H1 (cell line): ENCODE measurements at regions not wholly inside any gene's neighbourhood (a gene's known extent, or its start where the extent isn't known, plus 50 kb on each side); places are given as distances from the start of the nearest gene placed in this dataset.

ENCODE experiments used
- CTCF ChIA-PET: fragments of 300-600 bp; sonication (Branson Sonifier 250); formaldehyde crosslinking; loops from one replicate; lab custom pipeline; 2021; ENCODE audit not compliant: partially characterized antibody; lab: Charles Lee
- POLR2A ChIA-PET: fragments of 300-600 bp; sonication (Branson Sonifier 250); formaldehyde crosslinking; loops from one replicate; lab custom pipeline; 2021; ENCODE audit warnings: inconsistent platforms; ENCODE audit not compliant: partially characterized antibody; lab: Charles Lee
- DNase-seq, 2 experiments: peaks; one replicate each; pipeline versions ENCODE4 v3.0.0 to v3.0.0-alpha.2; 2010 to 2022; ENCODE audit warnings: low spot score in 2 of 2, low read depth in 1 of 2, mixed read lengths in 1 of 2
- FAIRE-seq: peaks from 2 replicates; lab custom pipeline; 2011; peaks lifted over from hg19 to GRCh38; lab: Jason Lieb, UNC
- H2AFZ ChIP-seq: 2 replicates; pipeline ENCODE4 v1.8.1; 2012; ENCODE audit warnings: low read length, inconsistent platforms
- H2AK5ac ChIP-seq: 2 replicates; pipeline ENCODE4 v1.6.1; 2013; ENCODE audit warnings: low read depth, low read length
- H2BK120ac ChIP-seq: replicated peaks from 2 replicates; pipeline ENCODE3; 2013; ENCODE audit warnings: low read depth, low read length, inconsistent platforms
- H2BK12ac ChIP-seq: 2 replicates; pipeline ENCODE4 v1.6.1; 2013; ENCODE audit warnings: low read depth, low read length
- H2BK15ac ChIP-seq: 2 replicates; pipeline ENCODE4 v1.6.1; 2013; ENCODE audit warnings: low read length
- H2BK20ac ChIP-seq: 2 replicates; pipeline ENCODE4 v1.6.1; 2013; ENCODE audit warnings: low read length
- H2BK5ac ChIP-seq: 2 replicates; pipeline ENCODE4 v1.6.1; 2013; ENCODE audit warnings: low read depth, low read length
- H3K14ac ChIP-seq: 2 replicates; pipeline ENCODE4 v1.6.1; 2013; ENCODE audit warnings: inconsistent platforms; ENCODE audit not compliant: insufficient read length
- H3K18ac ChIP-seq: 2 replicates; pipeline ENCODE4 v1.6.1; 2013; ENCODE audit warnings: low read length; ENCODE audit errors: extremely low read depth
- H3K23ac ChIP-seq: 2 replicates; pipeline ENCODE4 v1.6.1; 2013; ENCODE audit warnings: inconsistent platforms; ENCODE audit not compliant: insufficient read length
- H3K23me2 ChIP-seq: 2 replicates; pipeline ENCODE4 v1.6.1; 2013; ENCODE audit warnings: low read depth, low read length
- H3K27ac ChIP-seq: 2 replicates; pipeline ENCODE4 v1.6.1; 2011; ENCODE audit warnings: low read depth, low read length, inconsistent platforms
- H3K27me3 ChIP-seq, 4 experiments: replicated peaks in 1 of 4; 1 replicate in 1 of 4; 2 replicates in 3 of 4; pipeline versions ENCODE4 v1.6.1 to v1.8.1; 2011 to 2013; ENCODE audit warnings: low read length in 3 of 4, mild to moderate bottlenecking in 3 of 4, inconsistent platforms in 2 of 4, mixed read lengths in 2 of 4, moderate library complexity in 1 of 4; ENCODE audit not compliant: control insufficient read depth in 3 of 4, insufficient read depth in 3 of 4; ENCODE audit errors: extremely low read depth in 1 of 4
- H3K36me3 ChIP-seq, 4 experiments: 2 replicates each; pipeline versions ENCODE4 v1.6.1 to v1.8.1; 2011 to 2013; ENCODE audit warnings: mild to moderate bottlenecking in 4 of 4, low read length in 3 of 4, moderate library complexity in 2 of 4, control low read depth in 1 of 4, inconsistent platforms in 1 of 4; ENCODE audit not compliant: insufficient read depth in 4 of 4, control insufficient read depth in 2 of 4
- H3K4ac ChIP-seq: replicated peaks from 2 replicates; pipeline ENCODE3; 2013; ENCODE audit warnings: low read length, low read depth, mixed read lengths, inconsistent platforms; ENCODE audit not compliant: insufficient read length
- H3K4me1 ChIP-seq, 4 experiments: replicated peaks in 1 of 4; 1 replicate in 1 of 4; 2 replicates in 3 of 4; pipeline versions ENCODE4 v1.6.1 to v1.8.1; 2011 to 2013; ENCODE audit warnings: low read length in 3 of 4, inconsistent platforms in 2 of 4, mixed read lengths in 1 of 4; ENCODE audit not compliant: insufficient read depth in 4 of 4, control insufficient read depth in 3 of 4
- H3K4me2 ChIP-seq, 2 experiments: 2 replicates each; pipeline versions ENCODE4 v1.6.1 to v1.8.1; 2011 to 2013; ENCODE audit warnings: low read depth in 2 of 2, low read length in 2 of 2, control low read depth in 1 of 2, inconsistent platforms in 1 of 2, mild to moderate bottlenecking in 1 of 2; ENCODE audit not compliant: insufficient read depth in 1 of 2
- H3K4me3 ChIP-seq, 4 experiments: fragments of 200-600, 300-600 bp in 1 of 4; sonication (generic), shearing (Covaris generic), sonication (Bioruptor Twin) in 1 of 4; 2 replicates each; pipeline versions ENCODE4 v1.5.1 to v1.8.1; 2011 to 2016; ENCODE audit warnings: low read length in 4 of 4, low read depth in 3 of 4, control low read depth in 2 of 4, inconsistent platforms in 2 of 4, mild to moderate bottlenecking in 2 of 4, mixed read lengths in 1 of 4, moderate library complexity in 1 of 4; ENCODE audit not compliant: insufficient read depth in 2 of 4; ENCODE audit errors: extremely low read depth in 1 of 4
- H3K56ac ChIP-seq: replicated peaks from 2 replicates; pipeline ENCODE3; 2013; ENCODE audit warnings: low read depth, mild to moderate bottlenecking, mixed read lengths, low read length, inconsistent platforms; ENCODE audit not compliant: insufficient read length
- H3K79me1 ChIP-seq: 2 replicates; pipeline ENCODE4 v1.6.1; 2013; ENCODE audit warnings: low read depth, low read length, control low read depth
- H3K79me2 ChIP-seq, 2 experiments: 2 replicates each; pipeline versions ENCODE4 v1.6.1 to v1.8.1; 2012 to 2013; ENCODE audit warnings: low read length in 2 of 2, mild to moderate bottlenecking in 2 of 2, inconsistent platforms in 1 of 2; ENCODE audit not compliant: insufficient read depth in 2 of 2, control insufficient read depth in 1 of 2
- H3K9ac ChIP-seq, 4 experiments: replicated peaks in 1 of 4; 1 replicate in 1 of 4; 2 replicates in 3 of 4; pipeline versions ENCODE4 v1.6.1 to v1.8.1; 2011 to 2013; ENCODE audit warnings: low read depth in 3 of 4, low read length in 3 of 4, control low read depth in 2 of 4, mild to moderate bottlenecking in 2 of 4, moderate library complexity in 2 of 4, inconsistent platforms in 1 of 4; ENCODE audit errors: extremely low read depth in 1 of 4
- H3K9me3 ChIP-seq, 2 experiments: 2 replicates each; pipeline versions ENCODE4 v1.6.1 to v1.8.1; 2012 to 2013; ENCODE audit warnings: mild to moderate bottlenecking in 2 of 2, moderate library complexity in 2 of 2, control low read depth in 1 of 2, inconsistent platforms in 1 of 2, low read depth in 1 of 2, low read length in 1 of 2, mixed read lengths in 1 of 2; ENCODE audit not compliant: insufficient read depth in 2 of 2
- H4K20me1 ChIP-seq, 2 experiments: replicated peaks in 1 of 2; 2 replicates each; pipeline versions ENCODE3 to v1.8.1; 2011 to 2013; ENCODE audit warnings: inconsistent platforms in 2 of 2, low read length in 2 of 2, mild to moderate bottlenecking in 1 of 2; ENCODE audit not compliant: insufficient read depth in 2 of 2, control insufficient read depth in 1 of 2
- H4K5ac ChIP-seq: 2 replicates; pipeline ENCODE4 v1.6.1; 2013; ENCODE audit warnings: low read length, low read depth, mixed read lengths, inconsistent platforms; ENCODE audit not compliant: insufficient read length
- H4K8ac ChIP-seq: 2 replicates; pipeline ENCODE4 v1.8.0; 2013; ENCODE audit warnings: mild to moderate bottlenecking, moderate library complexity, low read length, inconsistent platforms; ENCODE audit not compliant: insufficient read depth; ENCODE audit errors: extremely low read depth
- H4K91ac ChIP-seq: replicated peaks from 2 replicates; pipeline ENCODE3; 2013; ENCODE audit warnings: low read length, mixed read lengths, inconsistent platforms; ENCODE audit not compliant: insufficient read length
- CEBPB ChIP-seq: IDR thresholded peaks from 2 replicates; pipeline ENCODE4 v1.6.1; 2012; ENCODE audit warnings: low read depth, low read length
- CHD1 ChIP-seq: IDR thresholded peaks from 2 replicates; pipeline ENCODE4 v1.6.1; 2012; ENCODE audit warnings: low read depth, low read length, improper control_type of control experiment
- EGR1 ChIP-seq: IDR thresholded peaks from 2 replicates; pipeline ENCODE4 v1.6.1; 2011; ENCODE audit warnings: low read depth, low read length, borderline replicate concordance
- EP300 ChIP-seq, 2 experiments: IDR thresholded peaks; 1 replicate in 1 of 2; 2 replicates in 1 of 2; pipeline ENCODE4 v1.6.1; 2011 to 2012; ENCODE audit warnings: low read depth in 2 of 2, low read length in 2 of 2, mild to moderate bottlenecking in 2 of 2, borderline replicate concordance in 1 of 2, inconsistent platforms in 1 of 2, moderate library complexity in 1 of 2
- HDAC2 ChIP-seq, 2 experiments: fragments of 300-600 bp in 1 of 2; sonication (generic) in 1 of 2; IDR thresholded peaks; 2 replicates each; pipeline ENCODE4 v1.6.1; 2011 to 2012; ENCODE audit warnings: low read depth in 2 of 2, low read length in 2 of 2, mild to moderate bottlenecking in 2 of 2, moderate library complexity in 2 of 2, borderline replicate concordance in 1 of 2, inconsistent platforms in 1 of 2
- KDM5A ChIP-seq: fragments of 200-600 bp; IDR thresholded peaks from 2 replicates; pipeline ENCODE4 v1.7.1; 2012; ENCODE audit warnings: mild to moderate bottlenecking, low read length, inconsistent platforms, mixed read lengths
- MAX ChIP-seq: IDR thresholded peaks from 2 replicates; pipeline ENCODE4 v1.6.1; 2012; ENCODE audit warnings: inconsistent platforms
- RAD21 ChIP-seq, 2 experiments: IDR thresholded peaks in 1 of 2; conservative IDR thresholded peaks in 1 of 2; 2 replicates each; pipeline ENCODE4 v1.6.1; 2011; ENCODE audit warnings: low read depth in 2 of 2, low read length in 2 of 2, improper control_type of control experiment in 1 of 2, inconsistent platforms in 1 of 2, mild to moderate bottlenecking in 1 of 2, moderate library complexity in 1 of 2
- SP1 ChIP-seq: IDR thresholded peaks from 2 replicates; pipeline ENCODE4 v1.6.1; 2011; ENCODE audit warnings: low read depth, low read length
- SP2 ChIP-seq: IDR thresholded peaks from 2 replicates; pipeline ENCODE4 v1.6.1; 2012; ENCODE audit warnings: mild to moderate bottlenecking, low read length, inconsistent platforms
- SRF ChIP-seq: IDR thresholded peaks from 2 replicates; pipeline ENCODE4 v1.6.1; 2011; ENCODE audit warnings: mild to moderate bottlenecking, low read depth, low read length, moderate library complexity
- TAF1 ChIP-seq: IDR thresholded peaks from 2 replicates; pipeline ENCODE4 v1.6.1; 2011; ENCODE audit warnings: mild to moderate bottlenecking, low read depth, low read length
- TCF12 ChIP-seq: IDR thresholded peaks from 2 replicates; pipeline ENCODE4 v1.6.1; 2011; ENCODE audit warnings: low read depth, mild to moderate bottlenecking, low read length
- WGBS, 2 experiments: shearing (Covaris generic) in 1 of 2; methylation state at CpG; one replicate each; pipeline versions ENCODE4 v1.1.6 to v1.1.7; 2013 to 2015; ENCODE audit warnings: low lambda C conversion rate in 2 of 2, mixed read lengths in 2 of 2, inconsistent platforms in 1 of 2, low coverage in 1 of 2, missing lambda C conversion rate in 1 of 2; ENCODE audit not compliant: insufficient replicate concordance in 2 of 2, insufficient coverage in 1 of 2, insufficient read length in 1 of 2; ENCODE audit errors: extremely low coverage in 1 of 2, missing lambda C conversion rate in 1 of 2; 5-methylcytosine and 5-hydroxymethylcytosine counted together

- Histone ChIP-seq H2AFZ (no peak overlapping the region), H3K23me2 (no peaks in the 10 kb centered on the region), H3K9me3 (peaks cover 0 to 6% of the 10 kb centered on the region in 2 experiments; a peak in 2 of 4 replicates), H2AK5ac (no peak overlapping the region), H2BK120ac (no peak overlapping the region), H3K23ac (no peak overlapping the region), H3K27ac (no peak overlapping the region), H3K4me3 (no peak overlapping the region), H3K4ac (no peak overlapping the region), H2BK12ac (no peak overlapping the region), H3K14ac (no peak overlapping the region), H4K8ac (no peak overlapping the region), H4K91ac (no peak overlapping the region), H2BK15ac (no peak overlapping the region), H4K20me1 (no peaks in the 10 kb centered on the region), H2BK20ac (no peak overlapping the region), H3K4me1 (peaks cover 0 to 4% (median 1%) of the 10 kb centered on the region in 4 experiments; a peak in 2 of 7 replicates), H4K5ac (no peak overlapping the region), H3K4me2 (no peak overlapping the region), H3K18ac (no peak overlapping the region), H3K56ac (no peak overlapping the region), H2BK5ac (no peak overlapping the region), H3K9ac (no peak overlapping the region), H3K27me3 (no peaks in the 10 kb centered on the region), H3K79me1 (no peaks in the 10 kb centered on the region), H3K36me3 (no peaks in the 10 kb centered on the region), H3K79me2 (no peaks in the 10 kb centered on the region)
- TF ChIP-seq CHD1, result no peak
- no peak for TF ChIP-seq HDAC2 (IDR thresholded peaks at IDR 0.05; ENCODE audit: borderline replicate concordance in 1 of 2, low read depth in 2 of 2, low read length in 2 of 2)
- TF ChIP-seq TAF1, result no peak
- no peak for TF ChIP-seq CEBPB
- no peak for TF ChIP-seq RAD21 (IDR thresholded peaks at IDR 0.05 in 1 of 2, conservative IDR thresholded peaks at IDR 0.05 in 1 of 2; ENCODE audit: low read depth in 2 of 2, low read length in 2 of 2)
- TF ChIP-seq TCF12, result no peak
- no peak for TF ChIP-seq EGR1
- no peak for TF ChIP-seq MAX
- TF ChIP-seq SRF, result no peak
- TF ChIP-seq EP300 (IDR thresholded peaks at IDR 0.05; ENCODE audit: borderline replicate concordance in 1 of 2, low read depth in 2 of 2, low read length in 2 of 2), result no peak
- no peak for TF ChIP-seq KDM5A
- no peak for TF ChIP-seq SP2
- no peak for TF ChIP-seq SP1
- WGBS, 2 experiments, result 93% methylated on average over 7 of the region's 7 CpGs; no CpG with 5 or more reads in 1 of the 2 experiments
- ChIA-PET CTCF (interaction anchor here (0.6 to 1.0 kb wide), 2 partner anchors 11 to 144 kb away, joined by 3 read pairs; no protein-coding TSS in a partner anchor), POLR2A (no interaction called here)
- FAIRE-seq, result no peak
- no peak for DNase-seq
These were observed 66.0 kb upstream of the CELF2 start for GRCh38 chr10:10951675-10952074.
